ENCODE measurements at regions not wholly inside any gene's neighbourhood (a gene's known extent, or its start where the extent isn't known, plus 50 kb on each side); places are given as distances from the start of the nearest gene placed in this dataset.

DNA sequence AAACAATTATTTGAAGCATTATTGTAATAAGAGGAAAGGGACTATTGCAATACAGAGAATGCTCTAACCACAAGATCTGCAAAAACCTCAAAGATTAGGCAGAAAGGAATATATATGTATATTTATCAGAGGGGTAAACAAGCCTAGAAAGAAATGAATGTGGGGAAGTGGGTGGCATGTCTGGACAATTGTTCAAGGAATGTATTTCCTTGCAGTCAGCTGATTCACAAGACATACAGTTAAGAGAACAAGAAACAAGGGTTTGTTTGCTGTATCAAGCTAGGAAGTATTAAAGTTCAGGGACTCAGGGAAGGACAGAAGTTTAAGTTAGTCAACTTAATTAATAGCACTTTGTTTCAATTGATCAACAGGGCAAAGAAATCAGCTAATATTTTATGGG is 514.7 kb downstream of the CENPC start:
- ATAC-seq: no peak
- TF ChIP-seq TSHZ2 (CRISPR knock-in tag; IDR thresholded peaks at IDR 0.05) (no peak), TCF4 (CRISPR knock-in tag; IDR thresholded peaks at IDR 0.05; ENCODE audit: borderline replicate concordance) (no peak), CSRNP3 (CRISPR knock-in tag; IDR thresholded peaks at IDR 0.05) (no peak), GLIS3 (CRISPR knock-in tag; IDR thresholded peaks at IDR 0.05) (no peak), ZC3H10 (CRISPR knock-in tag; IDR thresholded peaks at IDR 0.05) (no peak), RARB (CRISPR knock-in tag; IDR thresholded peaks at IDR 0.05) (no peak), ARNTL (CRISPR knock-in tag; IDR thresholded peaks at IDR 0.05; ENCODE audit: borderline replicate concordance, low read depth) (no peak), ZFP30 (CRISPR knock-in tag; IDR thresholded peaks at IDR 0.05) (no peak), ZNF565 (CRISPR knock-in tag; conservative IDR thresholded peaks at IDR 0.05; ENCODE audit: low read depth) (no peak), ISL1 (CRISPR knock-in tag; IDR thresholded peaks at IDR 0.05) (no peak), PPARA (CRISPR knock-in tag; IDR thresholded peaks at IDR 0.05; ENCODE audit: borderline replicate concordance) (no peak), ZNF8 (CRISPR knock-in tag; IDR thresholded peaks at IDR 0.05) (no peak), ESRRG (CRISPR knock-in tag; IDR thresholded peaks at IDR 0.05) (no peak), BACH2 (CRISPR knock-in tag; IDR thresholded peaks at IDR 0.05; ENCODE audit: borderline replicate concordance) (no peak), OSR1 (CRISPR knock-in tag; IDR thresholded peaks at IDR 0.05) (no peak)
- TF ChIP-seq, protein P1, sequence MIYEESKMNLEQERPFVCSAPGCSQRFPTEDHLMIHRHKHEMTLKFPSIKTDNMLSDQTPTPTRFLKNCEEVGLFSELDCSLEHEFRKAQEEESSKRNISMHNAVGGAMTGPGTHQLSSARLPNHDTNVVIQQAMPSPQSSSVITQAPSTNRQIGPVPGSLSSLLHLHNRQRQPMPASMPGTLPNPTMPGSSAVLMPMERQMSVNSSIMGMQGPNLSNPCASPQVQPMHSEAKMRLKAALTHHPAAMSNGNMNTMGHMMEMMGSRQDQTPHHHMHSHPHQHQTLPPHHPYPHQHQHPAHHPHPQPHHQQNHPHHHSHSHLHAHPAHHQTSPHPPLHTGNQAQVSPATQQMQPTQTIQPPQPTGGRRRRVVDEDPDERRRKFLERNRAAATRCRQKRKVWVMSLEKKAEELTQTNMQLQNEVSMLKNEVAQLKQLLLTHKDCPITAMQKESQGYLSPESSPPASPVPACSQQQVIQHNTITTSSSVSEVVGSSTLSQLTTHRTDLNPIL (CRISPR knock-in tag; IDR thresholded peaks at IDR 0.05; ENCODE audit: low read depth): no peak
- TF ChIP-seq, protein P2, sequence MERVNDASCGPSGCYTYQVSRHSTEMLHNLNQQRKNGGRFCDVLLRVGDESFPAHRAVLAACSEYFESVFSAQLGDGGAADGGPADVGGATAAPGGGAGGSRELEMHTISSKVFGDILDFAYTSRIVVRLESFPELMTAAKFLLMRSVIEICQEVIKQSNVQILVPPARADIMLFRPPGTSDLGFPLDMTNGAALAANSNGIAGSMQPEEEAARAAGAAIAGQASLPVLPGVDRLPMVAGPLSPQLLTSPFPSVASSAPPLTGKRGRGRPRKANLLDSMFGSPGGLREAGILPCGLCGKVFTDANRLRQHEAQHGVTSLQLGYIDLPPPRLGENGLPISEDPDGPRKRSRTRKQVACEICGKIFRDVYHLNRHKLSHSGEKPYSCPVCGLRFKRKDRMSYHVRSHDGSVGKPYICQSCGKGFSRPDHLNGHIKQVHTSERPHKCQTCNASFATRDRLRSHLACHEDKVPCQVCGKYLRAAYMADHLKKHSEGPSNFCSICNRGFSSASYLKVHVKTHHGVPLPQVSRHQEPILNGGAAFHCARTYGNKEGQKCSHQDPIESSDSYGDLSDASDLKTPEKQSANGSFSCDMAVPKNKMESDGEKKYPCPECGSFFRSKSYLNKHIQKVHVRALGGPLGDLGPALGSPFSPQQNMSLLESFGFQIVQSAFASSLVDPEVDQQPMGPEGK (CRISPR knock-in tag; IDR thresholded peaks at IDR 0.05; ENCODE audit: borderline replicate concordance): no peak

DNA sequence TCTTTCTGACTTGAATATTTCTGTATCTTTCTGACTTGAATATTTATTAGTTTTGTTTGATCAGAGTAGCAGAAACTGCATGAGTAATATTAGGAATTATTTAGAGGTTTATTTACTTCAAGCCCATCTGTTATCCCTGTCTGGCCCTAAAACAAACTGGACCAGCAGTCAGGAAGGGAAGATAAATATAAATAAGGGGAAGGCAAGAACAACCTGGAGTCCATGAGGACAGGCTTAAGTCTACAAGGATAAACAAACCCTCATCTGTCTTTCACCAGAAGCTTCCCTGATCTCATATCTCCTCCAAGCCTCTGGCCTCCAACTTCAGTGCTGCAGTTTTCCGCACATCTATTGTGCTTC is 524.9 kb downstream of the CENPC start:
- TF ChIP-seq ZFP3 (CRISPR knock-in tag; IDR thresholded peaks at IDR 0.05): no peak
- TF ChIP-seq ZNF70 (CRISPR knock-in tag; IDR thresholded peaks at IDR 0.05): no peak
- TF ChIP-seq, protein P2 (CRISPR knock-in tag; IDR thresholded peaks at IDR 0.05; ENCODE audit: borderline replicate concordance): no peak
- no peak for ATAC-seq

GRCh38 chr4:67019686-67020437 is 525.4 kb downstream of the CENPC start:
- no peak for ATAC-seq
- TF ChIP-seq SNAI2 (CRISPR knock-in tag; IDR thresholded peaks at IDR 0.05) (no peak), PPARA (CRISPR knock-in tag; IDR thresholded peaks at IDR 0.05; ENCODE audit: borderline replicate concordance) (no peak), TSHZ2 (CRISPR knock-in tag; IDR thresholded peaks at IDR 0.05) (no peak), TCF4 (CRISPR knock-in tag; IDR thresholded peaks at IDR 0.05; ENCODE audit: borderline replicate concordance) (no peak), CSDC2 (CRISPR knock-in tag; IDR thresholded peaks at IDR 0.05) (no peak), CSRNP3 (CRISPR knock-in tag; IDR thresholded peaks at IDR 0.05) (no peak), ZFP30 (CRISPR knock-in tag; IDR thresholded peaks at IDR 0.05) (no peak), GLIS3 (CRISPR knock-in tag; IDR thresholded peaks at IDR 0.05) (no peak), BACH2 (CRISPR knock-in tag; IDR thresholded peaks at IDR 0.05; ENCODE audit: borderline replicate concordance) (no peak), ZNF565 (CRISPR knock-in tag; conservative IDR thresholded peaks at IDR 0.05; ENCODE audit: low read depth) (no peak), ZNF70 (CRISPR knock-in tag; IDR thresholded peaks at IDR 0.05) (no peak), ZFP3 (CRISPR knock-in tag; IDR thresholded peaks at IDR 0.05) (no peak), ARNTL (CRISPR knock-in tag; IDR thresholded peaks at IDR 0.05; ENCODE audit: borderline replicate concordance, low read depth) (no peak), ZNF8 (CRISPR knock-in tag; IDR thresholded peaks at IDR 0.05) (no peak)
